ENCODE measurements at regions not wholly inside any gene's neighbourhood (a gene's known extent, or its start where the extent isn't known, plus 50 kb on each side); places are given as distances from the start of the nearest gene placed in this dataset.

- TF ChIP-seq ZNF318 (IDR thresholded peaks at IDR 0.05; ENCODE audit: borderline replicate concordance in 1 of 2, low read depth in 1 of 2) (no peak), RAD51 (IDR thresholded peaks at IDR 0.05; ENCODE audit: borderline replicate concordance, low read depth) (no peak), ZNF165 (CRISPR knock-in tag; IDR thresholded peaks at IDR 0.05; ENCODE audit: borderline replicate concordance) (no peak), POLR2A (conservative IDR thresholded peaks at IDR 0.05) (no peak), ZNF395 (CRISPR knock-in tag; IDR thresholded peaks at IDR 0.05) (no peak), ZNF436 (CRISPR knock-in tag; IDR thresholded peaks at IDR 0.05) (no peak), TEAD1 (CRISPR knock-in tag; IDR thresholded peaks at IDR 0.05) (no peak), TCFL5 (CRISPR knock-in tag; conservative IDR thresholded peaks at IDR 0.05) (no peak), PHB2 (IDR thresholded peaks at IDR 0.05; ENCODE audit: low read depth) (no peak), SIRT6 (IDR thresholded peaks at IDR 0.05; ENCODE audit: low read depth, low read length) (no peak), RBM17 (IDR thresholded peaks at IDR 0.05; ENCODE audit: borderline replicate concordance, low read depth, low read length) (no peak), NCOR1 (IDR thresholded peaks at IDR 0.05) (no peak), EGR1 (conservative IDR thresholded peaks at IDR 0.05) (no peak), THRAP3 (IDR thresholded peaks at IDR 0.05; ENCODE audit: borderline replicate concordance) (no peak)
These were observed 169.3 kb upstream of the CAND1 start (continued) for GRCh38 chr12:67099858-67100257.

Data from K562 (cell line).